Kidney epithelial cell (primary cell): ENCODE measurements at regions not wholly inside any gene's neighbourhood (a gene's known extent, or its start where the extent isn't known, plus 50 kb on each side); places are given as distances from the start of the nearest gene placed in this dataset.

Experiments
- DNase-seq: peaks from one replicate; pipeline ENCODE4 v3.0.0-alpha.2; 2010; ENCODE audit warnings: low read depth
- H3K27me3 ChIP-seq: 2 replicates; pipeline ENCODE4 v1.6.0; 2011; ENCODE audit warnings: low read length; ENCODE audit not compliant: control insufficient read depth, insufficient read depth
- H3K36me3 ChIP-seq: 2 replicates; pipeline ENCODE4 v1.5.1; 2011; ENCODE audit warnings: low read length; ENCODE audit not compliant: control insufficient read depth, insufficient read depth
- H3K4me3 ChIP-seq: 2 replicates; pipeline ENCODE4 v1.5.1; 2011; ENCODE audit warnings: low read depth, mild to moderate bottlenecking, control low read depth, low read length
- TF ChIP-seq, protein P1 (sequence below): IDR thresholded peaks from 2 replicates; pipeline ENCODE4 v1.5.1; 2011; ENCODE audit warnings: mild to moderate bottlenecking, moderate library complexity, low read length, control low read depth, inconsistent platforms; ENCODE audit not compliant: insufficient read depth, poor library complexity, severe bottlenecking

DNA sequence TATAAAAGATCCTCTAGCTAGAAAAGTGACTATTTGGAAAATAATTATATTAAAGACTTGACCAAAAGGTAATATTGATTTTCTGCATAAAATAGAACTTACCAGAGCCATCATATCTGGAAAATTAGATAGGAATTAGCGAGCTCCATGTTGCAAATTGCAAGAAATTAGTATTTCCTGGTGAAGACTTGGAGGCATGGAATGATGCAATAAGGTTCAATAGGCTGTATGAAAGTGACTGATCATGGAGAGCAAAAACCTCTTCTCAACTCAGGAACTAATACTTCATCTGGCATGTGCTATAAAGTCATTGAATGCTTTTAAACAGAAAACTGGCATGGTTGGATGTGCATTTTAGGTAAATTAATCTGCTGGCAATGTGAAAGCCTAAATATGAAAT is 66.3 kb upstream of the UFM1 start:
- Histone ChIP-seq H3K36me3 (no peaks in the 10 kb centered on the region), H3K27me3 (no peaks in the 10 kb centered on the region), H3K4me3 (no peak overlapping the region)
- TF ChIP-seq, protein P1, sequence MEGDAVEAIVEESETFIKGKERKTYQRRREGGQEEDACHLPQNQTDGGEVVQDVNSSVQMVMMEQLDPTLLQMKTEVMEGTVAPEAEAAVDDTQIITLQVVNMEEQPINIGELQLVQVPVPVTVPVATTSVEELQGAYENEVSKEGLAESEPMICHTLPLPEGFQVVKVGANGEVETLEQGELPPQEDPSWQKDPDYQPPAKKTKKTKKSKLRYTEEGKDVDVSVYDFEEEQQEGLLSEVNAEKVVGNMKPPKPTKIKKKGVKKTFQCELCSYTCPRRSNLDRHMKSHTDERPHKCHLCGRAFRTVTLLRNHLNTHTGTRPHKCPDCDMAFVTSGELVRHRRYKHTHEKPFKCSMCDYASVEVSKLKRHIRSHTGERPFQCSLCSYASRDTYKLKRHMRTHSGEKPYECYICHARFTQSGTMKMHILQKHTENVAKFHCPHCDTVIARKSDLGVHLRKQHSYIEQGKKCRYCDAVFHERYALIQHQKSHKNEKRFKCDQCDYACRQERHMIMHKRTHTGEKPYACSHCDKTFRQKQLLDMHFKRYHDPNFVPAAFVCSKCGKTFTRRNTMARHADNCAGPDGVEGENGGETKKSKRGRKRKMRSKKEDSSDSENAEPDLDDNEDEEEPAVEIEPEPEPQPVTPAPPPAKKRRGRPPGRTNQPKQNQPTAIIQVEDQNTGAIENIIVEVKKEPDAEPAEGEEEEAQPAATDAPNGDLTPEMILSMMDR: no peak
- DNase-seq: no peak

DNA sequence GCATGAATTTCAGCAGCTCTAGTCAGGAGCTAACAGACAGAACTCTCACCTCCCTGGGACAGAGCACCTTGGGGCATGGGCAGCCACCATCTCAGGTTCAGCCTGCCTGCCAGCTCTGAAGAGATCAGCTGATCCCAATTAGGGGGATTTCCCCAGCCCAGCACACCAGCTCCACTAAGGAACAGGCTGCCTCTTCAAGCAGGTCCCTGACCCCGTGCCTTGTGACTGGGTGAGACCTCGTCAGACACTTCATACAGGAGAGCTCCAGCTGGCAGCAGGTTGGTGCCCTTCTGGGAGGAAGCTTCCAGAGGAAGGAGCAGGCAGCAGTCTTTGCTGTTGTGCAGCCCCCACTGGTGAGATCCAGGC is 84.5 kb upstream of the UFM1 start:
- Histone ChIP-seq H3K27me3 (no peaks in the 10 kb centered on the region), H3K36me3 (no peaks in the 10 kb centered on the region), H3K4me3 (no peak overlapping the region)
- no peak for DNase-seq
- TF ChIP-seq, protein P1: no peak

DNA sequence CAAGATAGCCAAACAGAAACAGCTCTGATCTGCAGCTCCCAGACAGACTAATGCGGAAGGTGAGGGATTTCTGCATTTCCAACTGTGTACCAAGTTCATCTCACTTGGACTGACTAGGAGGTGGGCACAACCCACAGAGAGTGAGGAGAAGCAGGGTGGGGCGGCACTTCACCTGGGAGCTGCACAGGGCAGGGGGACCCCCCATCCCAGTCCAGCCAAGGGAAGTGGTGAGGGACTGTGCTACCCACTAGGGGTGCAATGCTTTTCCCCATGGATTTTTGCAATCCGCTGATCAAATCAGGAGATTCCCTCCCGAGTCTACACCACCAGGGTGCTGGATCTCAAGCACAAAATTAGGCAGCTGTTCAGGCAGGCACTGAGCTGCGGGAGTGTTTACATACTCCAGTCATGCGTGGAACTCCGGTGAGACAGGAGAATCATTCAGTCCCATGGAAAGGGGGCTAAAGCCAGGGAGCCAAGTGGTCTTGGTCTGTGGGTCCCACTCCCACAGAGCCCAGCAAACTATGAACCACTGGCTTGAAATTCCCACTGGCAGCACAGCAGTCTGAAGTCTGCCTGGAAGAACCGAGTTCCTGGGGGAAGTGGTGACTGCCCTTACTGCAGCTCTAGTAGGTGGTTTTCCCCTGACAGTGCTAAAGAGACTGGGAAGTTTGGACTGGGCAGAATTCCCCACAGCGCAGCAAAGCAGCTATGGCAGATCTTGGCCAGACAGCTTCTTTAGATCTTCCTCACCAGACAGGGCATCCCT is 85.1 kb upstream of the UFM1 start:
- Histone ChIP-seq H3K4me3 (no peak overlapping the region), H3K36me3 (no peaks in the 10 kb centered on the region), H3K27me3 (no peaks in the 10 kb centered on the region)
- DNase-seq: no peak
- TF ChIP-seq, protein P1: no peak

DNA sequence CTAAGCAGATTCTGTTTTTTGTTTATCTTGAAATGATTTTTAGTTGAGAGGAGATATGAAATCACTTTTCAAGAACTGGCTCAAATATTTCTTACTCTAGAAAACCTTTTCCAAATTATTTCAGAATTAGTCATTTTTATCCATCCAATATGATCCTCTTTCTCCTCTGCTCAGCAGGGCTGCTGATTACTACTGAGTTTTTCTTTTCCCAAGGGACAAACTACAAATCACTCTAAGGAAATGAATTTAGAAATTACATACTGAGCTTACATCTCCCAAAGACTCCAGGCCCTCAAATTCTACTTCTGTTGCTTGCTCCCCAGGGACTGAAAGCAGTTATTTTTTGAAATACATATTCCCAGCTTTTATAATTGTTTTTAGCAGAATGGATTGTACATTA is 87.4 kb upstream of the UFM1 start:
- H3K27me3 ChIP-seq: no peaks in the 10 kb centered on the region
- no peak for DNase-seq
- TF ChIP-seq, protein P1: no peak
- H3K36me3 ChIP-seq: no peaks in the 10 kb centered on the region
- H3K4me3 ChIP-seq: no peak overlapping the region

DNA sequence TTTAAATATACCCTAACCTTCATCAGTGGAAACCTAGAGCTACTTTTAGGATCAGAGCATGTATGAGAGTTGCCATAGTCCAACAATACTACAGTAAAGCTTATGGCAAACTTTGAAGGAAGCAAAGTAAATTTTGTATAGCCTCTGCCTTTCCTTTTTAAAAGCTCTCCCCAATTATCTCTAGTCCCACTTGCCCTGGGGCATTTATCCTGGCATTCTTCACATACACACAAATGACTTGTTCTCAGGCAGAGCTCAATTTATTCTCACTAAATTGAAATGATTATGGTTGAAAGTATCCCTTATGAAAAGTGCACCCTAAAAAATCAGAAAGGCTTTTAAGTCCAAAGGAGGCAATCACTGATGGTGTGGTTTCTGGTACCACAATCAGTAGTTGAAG is 94.1 kb upstream of the UFM1 start:
- TF ChIP-seq, protein P1: no peak
- DNase-seq: no peak
- Histone ChIP-seq H3K4me3 (no peak overlapping the region), H3K27me3 (no peaks in the 10 kb centered on the region), H3K36me3 (no peaks in the 10 kb centered on the region)

DNA sequence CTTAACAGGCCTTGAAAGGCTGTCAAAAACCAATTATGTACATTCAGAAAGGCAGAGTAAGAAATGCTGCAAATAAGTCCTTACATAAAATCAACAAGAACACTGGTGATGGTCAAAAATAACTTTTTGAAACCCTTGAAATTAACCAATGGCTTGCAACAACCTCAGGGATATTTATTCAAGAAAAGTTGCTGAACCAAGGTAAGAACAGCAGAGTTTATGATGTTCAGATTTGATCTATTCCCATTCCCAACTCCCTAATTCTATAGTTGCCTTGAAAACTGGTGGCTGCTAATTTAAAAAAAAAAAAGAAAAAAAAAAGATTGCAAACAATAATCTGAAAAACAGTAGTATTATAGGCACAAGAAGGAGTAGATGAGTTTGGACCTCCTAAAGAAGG is 109.8 kb upstream of the UFM1 start:
- H3K27me3 ChIP-seq: no peaks in the 10 kb centered on the region
- H3K36me3 ChIP-seq: no peaks in the 10 kb centered on the region
- DNase-seq: no peak
- H3K4me3 ChIP-seq: no peak overlapping the region
- TF ChIP-seq, protein P1: no peak
